NT2/D1 (cell line): ENCODE measurements at regions not wholly inside any gene's neighbourhood (a gene's known extent, or its start where the extent isn't known, plus 50 kb on each side); places are given as distances from the start of the nearest gene placed in this dataset.

Experiments used
- DNase-seq: peaks from one replicate; pipeline ENCODE4 v3.0.0-alpha.2; 2011; ENCODE audit warnings: low read depth, low spot score
- H3K27me3 ChIP-seq: 2 replicates; pipeline ENCODE4 v1.6.0; 2011; ENCODE audit warnings: mild to moderate bottlenecking; ENCODE audit not compliant: insufficient read length, insufficient read depth
- H3K36me3 ChIP-seq: 2 replicates; pipeline ENCODE4 v1.6.1; 2011; ENCODE audit warnings: mild to moderate bottlenecking, low read length, mixed read lengths; ENCODE audit not compliant: insufficient read depth, insufficient read length
- H3K4me1 ChIP-seq: 2 replicates; pipeline ENCODE4 v1.5.1; 2011; ENCODE audit not compliant: insufficient read depth, insufficient read length
- H3K4me3 ChIP-seq: 2 replicates; pipeline ENCODE4 v1.5.1; 2011; ENCODE audit warnings: low read depth; ENCODE audit not compliant: insufficient read length
- H3K9ac ChIP-seq: 2 replicates; pipeline ENCODE4 v1.6.0; 2011; ENCODE audit warnings: low read depth; ENCODE audit not compliant: insufficient read length
- H3K9me3 ChIP-seq: 2 replicates; pipeline ENCODE4 v1.5.1; 2011; ENCODE audit warnings: mild to moderate bottlenecking, low read length; ENCODE audit not compliant: insufficient read depth
- SUZ12 ChIP-seq: IDR thresholded peaks from 2 replicates; pipeline ENCODE4 v1.6.1; 2011; ENCODE audit not compliant: insufficient read length, insufficient read depth; ENCODE audit errors: extremely low read depth
- YY1 ChIP-seq: IDR thresholded peaks from 2 replicates; pipeline ENCODE4 v1.6.1; 2011; ENCODE audit not compliant: insufficient read length, insufficient read depth
- ZNF274 ChIP-seq: IDR thresholded peaks from 2 replicates; pipeline ENCODE4 v1.6.1; 2011; ENCODE audit warnings: mild to moderate bottlenecking, low read depth, low read length

GRCh38 chr1:201752333-201752732 lies 76.6 kb upstream of the IPO9 start:
- no peaks in the 10 kb centered on the region for H3K9me3 ChIP-seq
- no peaks in the 10 kb centered on the region for H3K27me3 ChIP-seq
- H3K36me3 ChIP-seq: peaks cover 3% of the 10 kb centered on the region
- H3K9ac ChIP-seq: no peak overlapping the region
- H3K4me3 ChIP-seq: no peak overlapping the region
- TF ChIP-seq YY1 (no peak), ZNF274 (no peak), SUZ12 (no peak)
- H3K4me1 ChIP-seq: no peaks in the 10 kb centered on the region
- no peak for DNase-seq

GRCh38 chr1:201753492-201753891 lies 75.5 kb upstream of the IPO9 start:
- Histone ChIP-seq H3K27me3 (no peaks in the 10 kb centered on the region), H3K9ac (no peak overlapping the region), H3K36me3 (peaks cover 11% of the 10 kb centered on the region), H3K4me1 (no peaks in the 10 kb centered on the region), H3K4me3 (no peak overlapping the region), H3K9me3 (no peaks in the 10 kb centered on the region)
- DNase-seq: no peak
- TF ChIP-seq YY1 (no peak), ZNF274 (no peak), SUZ12 (no peak)

GRCh38 chr1:201754353-201754752 lies 74.6 kb upstream of the IPO9 start:
- peaks cover 12% of the 10 kb centered on the region for H3K36me3 ChIP-seq
- no peak for DNase-seq
- TF ChIP-seq YY1: no peak
- no peak for TF ChIP-seq SUZ12
- no peak for TF ChIP-seq ZNF274
- no peaks in the 10 kb centered on the region for H3K9me3 ChIP-seq
- H3K9ac ChIP-seq: no peak overlapping the region
- no peak overlapping the region for H3K4me3 ChIP-seq
- no peaks in the 10 kb centered on the region for H3K27me3 ChIP-seq
- H3K4me1 ChIP-seq: no peaks in the 10 kb centered on the region

GRCh38 chr1:201755200-201755599 lies 73.8 kb upstream of the IPO9 start:
- no peaks in the 10 kb centered on the region for H3K9me3 ChIP-seq
- H3K9ac ChIP-seq: no peak overlapping the region
- no peaks in the 10 kb centered on the region for H3K27me3 ChIP-seq
- peaks cover 12% of the 10 kb centered on the region for H3K36me3 ChIP-seq
- H3K4me3 ChIP-seq: no peak overlapping the region
- no peak for TF ChIP-seq ZNF274
- no peak for TF ChIP-seq SUZ12
- no peak for TF ChIP-seq YY1
- no peaks in the 10 kb centered on the region for H3K4me1 ChIP-seq
- DNase-seq: no peak

- TF ChIP-seq ZNF274 (no peak), YY1 (no peak), SUZ12 (no peak)
- peaks cover 12% of the 10 kb centered on the region for H3K36me3 ChIP-seq
- no peaks in the 10 kb centered on the region for H3K27me3 ChIP-seq
- no peak overlapping the region for H3K9ac ChIP-seq
- no peaks in the 10 kb centered on the region for H3K9me3 ChIP-seq
- no peaks in the 10 kb centered on the region for H3K4me1 ChIP-seq
- H3K4me3 ChIP-seq: no peak overlapping the region
- DNase-seq: no peak
Observed at GRCh38 chr1:201756406-201756805, 72.6 kb upstream of the IPO9 start.

- H3K27me3 ChIP-seq: no peaks in the 10 kb centered on the region
- peaks cover 2% of the 10 kb centered on the region for H3K4me1 ChIP-seq
- TF ChIP-seq SUZ12: no peak
- no peak for TF ChIP-seq ZNF274
- no peak for TF ChIP-seq YY1
- H3K36me3 ChIP-seq: peaks cover 12% of the 10 kb centered on the region
- no peak for DNase-seq
- H3K9ac ChIP-seq: no peak overlapping the region
- no peak overlapping the region for H3K4me3 ChIP-seq
- H3K9me3 ChIP-seq: no peaks in the 10 kb centered on the region
Observed at GRCh38 chr1:201758499-201759050, 70.4 kb upstream of the IPO9 start.

- Histone ChIP-seq H3K9me3 (no peaks in the 10 kb centered on the region), H3K4me1 (peaks cover 2% of the 10 kb centered on the region), H3K27me3 (no peaks in the 10 kb centered on the region), H3K36me3 (peaks cover 12% of the 10 kb centered on the region), H3K4me3 (no peak overlapping the region), H3K9ac (no peak overlapping the region)
- TF ChIP-seq YY1: no peak
- TF ChIP-seq SUZ12: no peak
- no peak for TF ChIP-seq ZNF274
- no peak for DNase-seq
Observed at GRCh38 chr1:201759194-201759815, 69.7 kb upstream of the IPO9 start.

GRCh38 chr1:201760516-201760915 lies 68.4 kb upstream of the IPO9 start:
- Histone ChIP-seq H3K36me3 (peaks cover 12% of the 10 kb centered on the region), H3K4me3 (no peak overlapping the region), H3K4me1 (peaks cover 2% of the 10 kb centered on the region), H3K9me3 (no peaks in the 10 kb centered on the region), H3K9ac (no peak overlapping the region), H3K27me3 (no peaks in the 10 kb centered on the region)
- TF ChIP-seq ZNF274 (no peak), YY1 (no peak), SUZ12 (no peak)
- no peak for DNase-seq
